ENCODE measurements at regions not wholly inside any gene's neighbourhood (a gene's known extent, or its start where the extent isn't known, plus 50 kb on each side); places are given as distances from the start of the nearest gene placed in this dataset.

- no peak for DNase-seq (ENCODE audit: low spot score)
These were observed 144.7 kb upstream of the STK17B start for GRCh38 chr2:196316050-196316430.

GRCh38 chr2:196318517-196319377 lies 147.4 kb upstream of the STK17B start:
- DNase-seq (ENCODE audit: low spot score): no peak

- no peak for DNase-seq (ENCODE audit: low spot score)
These were observed 151.8 kb upstream of the STK17B start for GRCh38 chr2:196322973-196323810.

GRCh38 chr2:196324211-196324610 lies 152.8 kb upstream of the STK17B start:
- no peak for DNase-seq (ENCODE audit: low spot score)

- DNase-seq (ENCODE audit: low spot score): no peak
These were observed 156.8 kb upstream of the STK17B start for GRCh38 chr2:196328088-196328680.

GRCh38 chr2:196329959-196330358 lies 158.6 kb upstream of the STK17B start:
- DNase-seq (ENCODE audit: low spot score): no peak

- DNase-seq (ENCODE audit: low spot score): no peak
These were observed 159.3 kb upstream of the STK17B start for GRCh38 chr2:196330645-196331044.

- DNase-seq (ENCODE audit: low spot score): no peak
These were observed 159.8 kb upstream of the STK17B start for GRCh38 chr2:196331143-196331542.

- DNase-seq (ENCODE audit: low spot score): no peak
These were observed 160.5 kb upstream of the STK17B start for GRCh38 chr2:196331851-196332250.

- DNase-seq (ENCODE audit: low spot score): no peak
These were observed 162.0 kb upstream of the STK17B start for GRCh38 chr2:196333397-196333796.

- no peak for DNase-seq (ENCODE audit: low spot score)
These were observed 163.3 kb upstream of the STK17B start for GRCh38 chr2:196334710-196335109.

GRCh38 chr2:196335221-196335634 lies 163.8 kb upstream of the STK17B start:
- no peak for DNase-seq (ENCODE audit: low spot score)

- no peak for DNase-seq (ENCODE audit: low spot score)
These were observed 164.8 kb upstream of the STK17B start for GRCh38 chr2:196336207-196336606.

GRCh38 chr2:196336715-196337114 lies 165.3 kb upstream of the STK17B start:
- DNase-seq (ENCODE audit: low spot score): no peak

- no peak for DNase-seq (ENCODE audit: low spot score)
These were observed 166.0 kb upstream of the STK17B start for GRCh38 chr2:196337208-196337953.

GRCh38 chr2:196338440-196338839 lies 167.1 kb upstream of the STK17B start:
- DNase-seq (ENCODE audit: low spot score): no peak

- DNase-seq (ENCODE audit: low spot score): no peak
These were observed 170.0 kb upstream of the STK17B start for GRCh38 chr2:196341277-196341841.

- DNase-seq (ENCODE audit: low spot score): no peak
These were observed 173.0 kb upstream of the STK17B start for GRCh38 chr2:196344397-196344796.

- no peak for DNase-seq (ENCODE audit: low spot score)
These were observed 182.3 kb upstream of the STK17B start for GRCh38 chr2:196353717-196354116.

- no peak for DNase-seq (ENCODE audit: low spot score)
These were observed 182.8 kb upstream of the STK17B start for GRCh38 chr2:196354186-196354585.

GRCh38 chr2:196356332-196356731 lies 185.0 kb upstream of the STK17B start:
- DNase-seq (ENCODE audit: low spot score): no peak
